Thymus (tissue), 11 donors: ENCODE measurements at regions not wholly inside any gene's neighbourhood (a gene's known extent, or its start where the extent isn't known, plus 50 kb on each side); places are given as distances from the start of the nearest gene placed in this dataset.

Source experiments
- DNase-seq, 9 donors: peaks; one replicate each; pipeline ENCODE4 v3.0.0-alpha.2; 2013; ENCODE audit warnings: low spot score in 9 of 9, low read depth in 6 of 9, missing footprints in 1 of 9
- H3K27ac ChIP-seq, 2 donors: one replicate each; pipeline ENCODE4 v1.5.1; 2013; ENCODE audit warnings: control low read depth in 1 of 2, low read depth in 1 of 2, low read length in 1 of 2, mild to moderate bottlenecking in 1 of 2, moderate library complexity in 1 of 2
- H3K27me3 ChIP-seq, 2 donors: one replicate each; pipeline ENCODE4 v1.5.1; 2013; ENCODE audit warnings: low read length in 1 of 2; ENCODE audit not compliant: control insufficient read depth in 2 of 2, insufficient read depth in 1 of 2
- H3K36me3 ChIP-seq, 2 donors: one replicate each; pipeline ENCODE4 v1.5.1; 2013; ENCODE audit warnings: low read length in 1 of 2, mild to moderate bottlenecking in 1 of 2, moderate library complexity in 1 of 2; ENCODE audit not compliant: control insufficient read depth in 2 of 2, insufficient read depth in 2 of 2
- H3K4me1 ChIP-seq, 2 donors: one replicate each; pipeline ENCODE4 v1.5.1; 2013; ENCODE audit warnings: low read length in 2 of 2; ENCODE audit not compliant: control insufficient read depth in 2 of 2, insufficient read depth in 2 of 2
- H3K4me3 ChIP-seq, 2 donors: one replicate each; pipeline ENCODE4 v1.5.1; 2013; ENCODE audit warnings: low read length in 2 of 2, control low read depth in 1 of 2, mild to moderate bottlenecking in 1 of 2
- H3K9me3 ChIP-seq, 2 donors: one replicate each; pipeline ENCODE4 v1.5.1; 2013; ENCODE audit warnings: low read length in 1 of 2, mild to moderate bottlenecking in 1 of 2; ENCODE audit not compliant: control insufficient read depth in 2 of 2, insufficient read depth in 1 of 2
- WGBS: extraction: QIAGEN DNeasy Blood & Tissue Kit; methylation state at CpG from one replicate; pipeline ENCODE4 v1.1.7; 2013; 5-methylcytosine and 5-hydroxymethylcytosine counted together
- donor health status: healthy.

DNA sequence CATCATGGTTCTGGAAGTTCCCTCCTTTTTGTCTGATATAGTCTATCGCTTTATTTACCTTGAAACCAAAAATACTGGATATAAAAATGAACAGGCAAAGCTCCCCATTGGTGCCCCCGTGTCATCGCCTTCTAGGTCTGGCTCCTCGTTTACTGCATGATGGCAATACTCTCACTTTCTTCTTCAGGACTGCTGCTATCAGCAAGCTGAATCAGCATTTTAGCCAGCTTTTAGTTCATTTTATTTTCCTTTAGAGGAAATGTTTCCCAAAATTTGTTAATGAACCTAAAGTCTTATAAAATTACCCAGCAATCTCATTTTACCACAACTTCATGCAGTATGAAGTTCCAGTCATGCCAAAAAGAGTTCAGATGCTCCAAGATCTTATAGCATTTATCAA is 80.5 kb downstream of the ZIC3 start:
- Histone ChIP-seq H3K36me3 (no peaks in the 10 kb centered on the region), H3K27me3 (no peaks in the 10 kb centered on the region), H3K4me1 (no peaks in the 10 kb centered on the region), H3K4me3 (no peak overlapping the region), H3K27ac (no peak overlapping the region), H3K9me3 (no peaks in the 10 kb centered on the region)
- DNase-seq, result no peak
- 81% methylated on average over 4 of the region's 4 CpGs for WGBS

- Histone ChIP-seq H3K27me3 (no peaks in the 10 kb centered on the region), H3K4me3 (no peak overlapping the region), H3K4me1 (no peaks in the 10 kb centered on the region), H3K27ac (no peak overlapping the region), H3K36me3 (no peaks in the 10 kb centered on the region), H3K9me3 (no peaks in the 10 kb centered on the region)
- WGBS, result 76% methylated on average over 2 of the region's 2 CpGs
- no peak for DNase-seq
Measured at GRCh38 chrX:137651647-137652046, 85.7 kb downstream of the ZIC3 start.

DNA sequence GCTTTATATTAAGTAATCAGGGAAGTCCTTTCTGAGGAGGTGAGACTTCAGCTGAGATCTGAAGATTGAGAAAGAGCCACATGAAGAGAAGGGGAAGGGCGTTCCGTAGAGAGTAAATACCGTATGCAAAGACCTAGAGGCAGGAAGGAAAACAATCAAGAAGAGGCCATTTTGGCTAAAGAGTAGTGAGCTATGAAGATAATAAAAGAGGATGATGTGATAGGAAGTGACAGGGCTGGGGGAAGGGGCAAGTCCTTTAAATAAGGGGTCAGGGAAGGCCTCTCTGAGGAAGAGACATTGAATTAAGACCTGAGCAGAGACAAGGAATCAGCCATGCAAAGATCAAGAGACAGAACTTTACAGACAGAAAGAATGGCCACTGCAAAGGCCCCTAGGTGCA is 86.2 kb downstream of the ZIC3 start:
- H3K27me3 ChIP-seq, result no peaks in the 10 kb centered on the region
- H3K27ac ChIP-seq, result no peak overlapping the region
- no peak for DNase-seq
- H3K4me1 ChIP-seq, result no peaks in the 10 kb centered on the region
- no peaks in the 10 kb centered on the region for H3K36me3 ChIP-seq
- H3K4me3 ChIP-seq, result no peak overlapping the region
- no peaks in the 10 kb centered on the region for H3K9me3 ChIP-seq
- WGBS, result 84% methylated on average over 3 of the region's 3 CpGs

- H3K9me3 ChIP-seq, result no peaks in the 10 kb centered on the region
- H3K4me1 ChIP-seq, result no peaks in the 10 kb centered on the region
- no peak overlapping the region for H3K27ac ChIP-seq
- DNase-seq, result no peak
- H3K27me3 ChIP-seq, result no peaks in the 10 kb centered on the region
- H3K4me3 ChIP-seq, result no peak overlapping the region
- no peaks in the 10 kb centered on the region for H3K36me3 ChIP-seq
Measured at GRCh38 chrX:137654481-137654880, 88.6 kb downstream of the ZIC3 start.

DNA sequence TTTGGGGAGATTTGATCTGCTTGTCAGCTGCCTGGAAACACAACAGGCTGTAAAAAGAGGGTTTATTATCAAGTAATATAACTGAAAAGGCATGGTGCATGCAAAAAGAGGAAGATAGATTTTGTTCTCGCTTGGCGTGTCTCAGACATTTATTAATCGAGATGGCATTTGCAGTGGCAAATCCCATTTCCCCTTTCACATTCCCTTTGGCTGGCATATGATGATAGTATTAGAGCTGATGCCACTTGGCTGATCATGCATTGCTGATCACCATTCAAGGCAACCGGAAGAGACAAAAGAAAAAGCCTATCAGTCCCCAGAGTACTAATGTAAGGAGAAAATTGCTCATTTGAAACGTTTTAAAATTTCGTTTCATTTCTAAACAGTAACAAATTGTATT is 101.8 kb downstream of the ZIC3 start:
- Histone ChIP-seq H3K27ac (no peak overlapping the region), H3K36me3 (no peaks in the 10 kb centered on the region), H3K9me3 (peaks cover 0 to 5% of the 10 kb centered on the region in 2 donors), H3K4me3 (no peak overlapping the region), H3K4me1 (no peaks in the 10 kb centered on the region), H3K27me3 (no peaks in the 10 kb centered on the region)
- WGBS, result 65% methylated on average over 6 of the region's 6 CpGs
- no peak for DNase-seq

- H3K4me1 ChIP-seq, result no peaks in the 10 kb centered on the region
- no peaks in the 10 kb centered on the region for H3K36me3 ChIP-seq
- no peaks in the 10 kb centered on the region for H3K27me3 ChIP-seq
- WGBS, result 8% methylated on average over 2 of the region's 2 CpGs
- DNase-seq, result no peak
- no peak overlapping the region for H3K27ac ChIP-seq
- no peak overlapping the region for H3K4me3 ChIP-seq
- no peaks in the 10 kb centered on the region for H3K9me3 ChIP-seq
Measured at GRCh38 chrX:137684591-137684990, 118.7 kb downstream of the ZIC3 start.

GRCh38 chrX:137695417-137695816 is 129.5 kb downstream of the ZIC3 start:
- Histone ChIP-seq H3K4me1 (no peaks in the 10 kb centered on the region), H3K27ac (no peak overlapping the region), H3K27me3 (no peaks in the 10 kb centered on the region), H3K36me3 (no peaks in the 10 kb centered on the region), H3K4me3 (no peak overlapping the region), H3K9me3 (no peaks in the 10 kb centered on the region)
- no peak for DNase-seq

DNA sequence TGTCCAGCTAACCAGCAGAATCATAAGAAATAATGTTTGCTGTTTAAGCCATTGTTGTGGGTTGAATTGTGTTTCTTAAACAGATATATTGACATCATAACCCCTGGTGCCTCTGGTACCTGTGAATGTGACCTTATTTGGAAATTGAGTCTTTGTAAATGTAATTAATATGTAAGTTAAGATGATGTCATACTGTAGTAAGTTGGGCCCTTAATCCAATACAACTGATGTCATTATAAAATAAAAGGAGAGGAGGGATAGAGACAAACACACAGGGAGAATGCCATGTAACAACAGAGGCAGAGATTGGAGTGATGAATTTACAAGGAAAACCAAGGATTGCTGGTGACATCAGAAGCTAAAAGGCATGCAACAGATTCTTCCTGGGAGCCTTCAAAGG is 141.4 kb downstream of the ZIC3 start:
- no peak overlapping the region for H3K27ac ChIP-seq
- H3K36me3 ChIP-seq, result no peaks in the 10 kb centered on the region
- no peaks in the 10 kb centered on the region for H3K9me3 ChIP-seq
- H3K27me3 ChIP-seq, result no peaks in the 10 kb centered on the region
- H3K4me1 ChIP-seq, result no peaks in the 10 kb centered on the region
- no peak for DNase-seq
- H3K4me3 ChIP-seq, result no peak overlapping the region

GRCh38 chrX:137742846-137743245 is 176.9 kb downstream of the ZIC3 start:
- no peak overlapping the region for H3K27ac ChIP-seq
- no peaks in the 10 kb centered on the region for H3K27me3 ChIP-seq
- no peak overlapping the region for H3K4me3 ChIP-seq
- WGBS, result 89% methylated on average over 3 of the region's 3 CpGs
- H3K9me3 ChIP-seq, result no peaks in the 10 kb centered on the region
- H3K36me3 ChIP-seq, result no peaks in the 10 kb centered on the region
- H3K4me1 ChIP-seq, result no peaks in the 10 kb centered on the region
- DNase-seq, result no peak

- Histone ChIP-seq H3K27me3 (no peaks in the 10 kb centered on the region), H3K27ac (no peak overlapping the region), H3K36me3 (no peaks in the 10 kb centered on the region), H3K9me3 (no peaks in the 10 kb centered on the region), H3K4me1 (no peaks in the 10 kb centered on the region), H3K4me3 (no peak overlapping the region)
- DNase-seq, result no peak
- 78% methylated on average over 1 of the region's 1 CpG for WGBS
Measured at GRCh38 chrX:137743414-137743813, 177.5 kb downstream of the ZIC3 start.
